ENCODE measurements at regions not wholly inside any gene's neighbourhood (a gene's known extent, or its start where the extent isn't known, plus 50 kb on each side); places are given as distances from the start of the nearest gene placed in this dataset.

DNA sequence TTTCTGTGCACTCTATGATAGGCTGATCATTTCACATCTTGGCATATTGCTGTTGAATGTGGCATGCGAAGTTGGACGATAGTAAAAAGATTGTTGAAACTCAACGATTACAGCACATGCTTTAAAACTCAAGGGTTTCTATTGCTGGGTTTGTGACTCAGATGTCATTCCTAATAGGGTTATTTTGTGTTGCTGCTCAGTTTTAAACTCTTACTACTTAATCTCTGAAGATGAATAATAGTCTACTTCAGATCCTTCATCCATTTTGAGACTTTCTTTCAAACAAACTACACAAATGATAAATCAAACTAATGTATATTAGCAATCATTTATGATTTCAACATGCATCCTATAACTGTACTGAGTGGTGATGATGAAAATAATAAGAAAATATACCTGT, 71.3 kb upstream of the MBNL1 start:
- H2AFZ ChIP-seq (ENCODE audit: low read length): peak overlapping the region; percentile 73
- H3K4me3 ChIP-seq (ENCODE audit: low read length, poor library complexity, severe bottlenecking): peak overlapping the region; percentile 56
- H3K9me3 ChIP-seq (ENCODE audit: insufficient read depth, low read depth, low read length): no peaks in the 10 kb centered on the region
- no peaks in the 10 kb centered on the region for H3K9me2 ChIP-seq (replicated peaks; ENCODE audit: low read depth, low read length)
- H3F3A ChIP-seq (ENCODE audit: low read depth): 0 out of 2 replicates have a peak, but pooled peaks cover 10% of the 10 kb centered on the region
- H3K9ac ChIP-seq (ENCODE audit: low read depth, low read length, poor library complexity, severe bottlenecking): peak overlapping the region; percentile 66
- TF ChIP-seq EZH2phosphoT487 (IDR thresholded peaks at IDR 0.05; ENCODE audit: borderline replicate concordance): no peak
- TF ChIP-seq, protein P1, sequence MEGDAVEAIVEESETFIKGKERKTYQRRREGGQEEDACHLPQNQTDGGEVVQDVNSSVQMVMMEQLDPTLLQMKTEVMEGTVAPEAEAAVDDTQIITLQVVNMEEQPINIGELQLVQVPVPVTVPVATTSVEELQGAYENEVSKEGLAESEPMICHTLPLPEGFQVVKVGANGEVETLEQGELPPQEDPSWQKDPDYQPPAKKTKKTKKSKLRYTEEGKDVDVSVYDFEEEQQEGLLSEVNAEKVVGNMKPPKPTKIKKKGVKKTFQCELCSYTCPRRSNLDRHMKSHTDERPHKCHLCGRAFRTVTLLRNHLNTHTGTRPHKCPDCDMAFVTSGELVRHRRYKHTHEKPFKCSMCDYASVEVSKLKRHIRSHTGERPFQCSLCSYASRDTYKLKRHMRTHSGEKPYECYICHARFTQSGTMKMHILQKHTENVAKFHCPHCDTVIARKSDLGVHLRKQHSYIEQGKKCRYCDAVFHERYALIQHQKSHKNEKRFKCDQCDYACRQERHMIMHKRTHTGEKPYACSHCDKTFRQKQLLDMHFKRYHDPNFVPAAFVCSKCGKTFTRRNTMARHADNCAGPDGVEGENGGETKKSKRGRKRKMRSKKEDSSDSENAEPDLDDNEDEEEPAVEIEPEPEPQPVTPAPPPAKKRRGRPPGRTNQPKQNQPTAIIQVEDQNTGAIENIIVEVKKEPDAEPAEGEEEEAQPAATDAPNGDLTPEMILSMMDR (conservative IDR thresholded peaks at IDR 0.05; ENCODE audit: low read length): no peak
- no peaks in the 10 kb centered on the region for H3K79me2 ChIP-seq (ENCODE audit: insufficient read depth, low read length)
- no peaks in the 10 kb centered on the region for H3K27me3 ChIP-seq (ENCODE audit: insufficient read depth, low read length, poor library complexity, severe bottlenecking)
- no peaks in the 10 kb centered on the region for H3K36me3 ChIP-seq (ENCODE audit: insufficient read depth, low read length)
- no peaks in the 10 kb centered on the region for H4K20me1 ChIP-seq (ENCODE audit: insufficient read depth, low read length, poor library complexity, severe bottlenecking)
- peak overlapping the region; percentile 78 for H3K4me2 ChIP-seq (ENCODE audit: low read depth, low read length, poor library complexity, severe bottlenecking)
- peaks cover 74% of the 10 kb centered on the region for H3K4me1 ChIP-seq (ENCODE audit: insufficient read depth, low read length, poor library complexity, severe bottlenecking)

DNA sequence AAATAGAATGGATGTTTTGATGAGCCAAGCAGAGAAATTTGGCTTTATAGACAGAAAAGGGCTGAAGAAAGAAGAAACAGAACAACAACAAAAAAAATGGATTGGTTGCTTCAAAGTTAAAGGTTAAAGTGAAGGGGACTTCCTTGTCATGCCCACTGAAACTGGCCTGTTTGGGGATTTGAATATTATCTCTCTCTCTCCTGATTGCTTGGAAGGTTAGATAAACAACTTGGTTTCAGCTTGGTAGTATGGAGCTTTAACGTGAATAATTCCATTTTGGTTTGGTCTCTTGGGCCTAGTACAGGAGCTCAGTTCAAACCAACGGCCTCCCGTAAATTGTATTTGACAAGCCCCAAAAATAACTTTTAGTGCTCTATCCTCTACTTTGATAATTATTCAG, 70.8 kb upstream of the MBNL1 start:
- TF ChIP-seq, protein P1 (conservative IDR thresholded peaks at IDR 0.05; ENCODE audit: low read length): no peak
- TF ChIP-seq EZH2phosphoT487 (IDR thresholded peaks at IDR 0.05; ENCODE audit: borderline replicate concordance): no peak
- Histone ChIP-seq H4K20me1 (ENCODE audit: insufficient read depth, low read length, poor library complexity, severe bottlenecking) (no peaks in the 10 kb centered on the region), H3K9me2 (replicated peaks; ENCODE audit: low read depth, low read length) (no peaks in the 10 kb centered on the region), H2AFZ (ENCODE audit: low read length) (peak overlapping the region; percentile 73), H3K27me3 (ENCODE audit: insufficient read depth, low read length, poor library complexity, severe bottlenecking) (no peaks in the 10 kb centered on the region), H3K9me3 (ENCODE audit: insufficient read depth, low read depth, low read length) (no peaks in the 10 kb centered on the region), H3K36me3 (ENCODE audit: insufficient read depth, low read length) (no peaks in the 10 kb centered on the region), H3F3A (ENCODE audit: low read depth) (0 out of 2 replicates have a peak, but pooled peaks cover 10% of the 10 kb centered on the region), H3K4me2 (ENCODE audit: low read depth, low read length, poor library complexity, severe bottlenecking) (peak overlapping the region; percentile 78), H3K9ac (ENCODE audit: low read depth, low read length, poor library complexity, severe bottlenecking) (peak overlapping the region; percentile 66), H3K4me1 (ENCODE audit: insufficient read depth, low read length, poor library complexity, severe bottlenecking) (peaks cover 76% of the 10 kb centered on the region), H3K4me3 (ENCODE audit: low read length, poor library complexity, severe bottlenecking) (no peak overlapping the region), H3K79me2 (ENCODE audit: insufficient read depth, low read length) (no peaks in the 10 kb centered on the region)

DNA sequence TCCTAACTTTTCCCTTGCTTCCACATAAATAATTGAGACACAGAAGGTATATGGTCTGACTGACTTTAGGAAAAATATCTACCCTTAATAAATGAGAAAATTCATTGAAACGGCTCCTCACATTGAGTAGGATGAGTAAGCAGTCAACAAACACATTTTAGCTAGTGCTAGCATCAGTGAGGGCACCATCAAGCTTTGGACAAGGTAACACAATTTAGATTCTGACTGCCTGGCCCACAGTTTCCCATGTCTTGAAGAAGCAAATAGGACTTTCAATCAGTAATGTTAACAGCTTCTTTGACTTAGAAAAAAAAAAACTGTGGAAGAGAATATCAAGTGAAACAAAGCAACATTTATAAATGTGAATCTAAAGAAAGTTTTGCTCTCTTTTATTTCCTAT, 70.1 kb upstream of the MBNL1 start:
- TF ChIP-seq, protein P1 (conservative IDR thresholded peaks at IDR 0.05; ENCODE audit: low read length): no peak
- TF ChIP-seq EZH2phosphoT487 (IDR thresholded peaks at IDR 0.05; ENCODE audit: borderline replicate concordance): no peak
- H3K36me3 ChIP-seq (ENCODE audit: insufficient read depth, low read length): no peaks in the 10 kb centered on the region
- H2AFZ ChIP-seq (ENCODE audit: low read length): peak overlapping the region; percentile 70; the same call in 1 of the 2 replicates
- 0 out of 2 replicates have a peak, but pooled peaks cover 10% of the 10 kb centered on the region for H3F3A ChIP-seq (ENCODE audit: low read depth)
- peaks cover 80% of the 10 kb centered on the region for H3K4me1 ChIP-seq (ENCODE audit: insufficient read depth, low read length, poor library complexity, severe bottlenecking)
- no peaks in the 10 kb centered on the region for H3K9me3 ChIP-seq (ENCODE audit: insufficient read depth, low read depth, low read length)
- H3K27me3 ChIP-seq (ENCODE audit: insufficient read depth, low read length, poor library complexity, severe bottlenecking): no peaks in the 10 kb centered on the region
- H4K20me1 ChIP-seq (ENCODE audit: insufficient read depth, low read length, poor library complexity, severe bottlenecking): no peaks in the 10 kb centered on the region
- no peak overlapping the region for H3K4me3 ChIP-seq (ENCODE audit: low read length, poor library complexity, severe bottlenecking)
- H3K9ac ChIP-seq (ENCODE audit: low read depth, low read length, poor library complexity, severe bottlenecking): peak overlapping the region; percentile 66
- no peaks in the 10 kb centered on the region for H3K79me2 ChIP-seq (ENCODE audit: insufficient read depth, low read length)
- H3K9me2 ChIP-seq (replicated peaks; ENCODE audit: low read depth, low read length): no peaks in the 10 kb centered on the region
- peak overlapping the region; percentile 78 for H3K4me2 ChIP-seq (ENCODE audit: low read depth, low read length, poor library complexity, severe bottlenecking)

Data from Loucy (cell line).